ENCODE measurements at regions not wholly inside any gene's neighbourhood (a gene's known extent, or its start where the extent isn't known, plus 50 kb on each side); places are given as distances from the start of the nearest gene placed in this dataset.

GRCh38 chr6:140909156-140909555, 1223.6 kb upstream of the GJE1 start:
- Histone ChIP-seq H3K27ac (ENCODE audit: low read length) (no peak overlapping the region), H3K9me3 (ENCODE audit: low read length) (no peaks in the 10 kb centered on the region), H2AFZ (ENCODE audit: low read depth, low read length) (no peak overlapping the region), H3K27me3 (ENCODE audit: insufficient read depth, low read depth, low read length) (no peaks in the 10 kb centered on the region), H3K9me2 (ENCODE audit: insufficient read depth, low read length) (no peaks in the 10 kb centered on the region), H3K4me2 (ENCODE audit: low read length) (no peak overlapping the region), H4K20me1 (ENCODE audit: insufficient read depth) (no peaks in the 10 kb centered on the region), H3K36me3 (ENCODE audit: insufficient read depth, low read length) (no peaks in the 10 kb centered on the region), H3K4me3 (ENCODE audit: low read length) (no peak overlapping the region), H3K9ac (ENCODE audit: low read length) (no peak overlapping the region), H3F3A (ENCODE audit: insufficient read depth, low read length, poor library complexity, severe bottlenecking) (no peaks in the 10 kb centered on the region), H3K79me2 (replicated peaks; ENCODE audit: insufficient read depth, low read length) (no peaks in the 10 kb centered on the region)
- TF ChIP-seq MXI1 (conservative IDR thresholded peaks at IDR 0.05; ENCODE audit: poor library complexity, severe bottlenecking) = no peak
- no peak for TF ChIP-seq SMC3 (conservative IDR thresholded peaks at IDR 0.05; ENCODE audit: poor library complexity)
- no peak for TF ChIP-seq REST (IDR thresholded peaks at IDR 0.05; ENCODE audit: borderline replicate concordance)
- no peak for TF ChIP-seq RAD21 (conservative IDR thresholded peaks at IDR 0.05)
- no peak for TF ChIP-seq EP300 (conservative IDR thresholded peaks at IDR 0.05; ENCODE audit: poor library complexity, severe bottlenecking)
- no peak for TF ChIP-seq EZH2 (IDR thresholded peaks at IDR 0.05; ENCODE audit: borderline replicate concordance, insufficient read depth, low read length, poor library complexity, severe bottlenecking)
- TF ChIP-seq, protein P1, sequence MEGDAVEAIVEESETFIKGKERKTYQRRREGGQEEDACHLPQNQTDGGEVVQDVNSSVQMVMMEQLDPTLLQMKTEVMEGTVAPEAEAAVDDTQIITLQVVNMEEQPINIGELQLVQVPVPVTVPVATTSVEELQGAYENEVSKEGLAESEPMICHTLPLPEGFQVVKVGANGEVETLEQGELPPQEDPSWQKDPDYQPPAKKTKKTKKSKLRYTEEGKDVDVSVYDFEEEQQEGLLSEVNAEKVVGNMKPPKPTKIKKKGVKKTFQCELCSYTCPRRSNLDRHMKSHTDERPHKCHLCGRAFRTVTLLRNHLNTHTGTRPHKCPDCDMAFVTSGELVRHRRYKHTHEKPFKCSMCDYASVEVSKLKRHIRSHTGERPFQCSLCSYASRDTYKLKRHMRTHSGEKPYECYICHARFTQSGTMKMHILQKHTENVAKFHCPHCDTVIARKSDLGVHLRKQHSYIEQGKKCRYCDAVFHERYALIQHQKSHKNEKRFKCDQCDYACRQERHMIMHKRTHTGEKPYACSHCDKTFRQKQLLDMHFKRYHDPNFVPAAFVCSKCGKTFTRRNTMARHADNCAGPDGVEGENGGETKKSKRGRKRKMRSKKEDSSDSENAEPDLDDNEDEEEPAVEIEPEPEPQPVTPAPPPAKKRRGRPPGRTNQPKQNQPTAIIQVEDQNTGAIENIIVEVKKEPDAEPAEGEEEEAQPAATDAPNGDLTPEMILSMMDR (IDR thresholded peaks at IDR 0.05; ENCODE audit: poor library complexity, severe bottlenecking) = no peak
- no peak for TF ChIP-seq POLR2AphosphoS5 (IDR thresholded peaks at IDR 0.05)
- no peak for TF ChIP-seq TAF1 (IDR thresholded peaks at IDR 0.05; ENCODE audit: low read depth)

DNA sequence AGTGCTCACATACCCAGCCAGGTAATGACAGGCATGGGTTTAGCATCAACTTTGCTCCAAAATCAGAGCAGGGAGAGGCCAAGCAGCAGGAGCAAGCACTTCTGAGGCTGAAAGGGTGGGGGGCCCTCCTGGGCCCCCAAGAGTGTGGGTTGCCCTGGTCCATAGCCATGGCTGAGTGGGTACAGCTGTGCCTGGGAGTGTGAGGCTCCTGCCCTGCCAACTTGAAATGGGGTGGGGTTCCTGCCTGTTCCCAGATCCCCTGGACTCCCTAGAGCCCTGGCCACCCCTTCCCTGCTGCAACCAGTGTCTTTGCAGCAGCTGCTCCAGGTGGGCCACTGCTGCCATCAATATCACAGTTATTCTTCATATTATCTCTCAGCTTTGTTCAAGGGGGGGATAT, 1224.2 kb upstream of the GJE1 start:
- no peaks in the 10 kb centered on the region for H3K36me3 ChIP-seq (ENCODE audit: insufficient read depth, low read length)
- H4K20me1 ChIP-seq (ENCODE audit: insufficient read depth) = no peaks in the 10 kb centered on the region
- no peak overlapping the region for H3K9ac ChIP-seq (ENCODE audit: low read length)
- no peaks in the 10 kb centered on the region for H3K9me2 ChIP-seq (ENCODE audit: insufficient read depth, low read length)
- no peak for TF ChIP-seq TAF1 (IDR thresholded peaks at IDR 0.05; ENCODE audit: low read depth)
- no peak for TF ChIP-seq REST (IDR thresholded peaks at IDR 0.05; ENCODE audit: borderline replicate concordance)
- no peak overlapping the region for H3K4me2 ChIP-seq (ENCODE audit: low read length)
- H3F3A ChIP-seq (ENCODE audit: insufficient read depth, low read length, poor library complexity, severe bottlenecking) = no peaks in the 10 kb centered on the region
- H3K27me3 ChIP-seq (ENCODE audit: insufficient read depth, low read depth, low read length) = no peaks in the 10 kb centered on the region
- no peak overlapping the region for H3K4me3 ChIP-seq (ENCODE audit: low read length)
- no peak overlapping the region for H3K27ac ChIP-seq (ENCODE audit: low read length)
- H3K9me3 ChIP-seq (ENCODE audit: low read length) = no peaks in the 10 kb centered on the region
- no peaks in the 10 kb centered on the region for H3K79me2 ChIP-seq (replicated peaks; ENCODE audit: insufficient read depth, low read length)
- no peak overlapping the region for H2AFZ ChIP-seq (ENCODE audit: low read depth, low read length)

All from neural cell (in vitro differentiated cells).